ENCODE measurements at regions not wholly inside any gene's neighbourhood (a gene's known extent, or its start where the extent isn't known, plus 50 kb on each side); places are given as distances from the start of the nearest gene placed in this dataset.

DNA sequence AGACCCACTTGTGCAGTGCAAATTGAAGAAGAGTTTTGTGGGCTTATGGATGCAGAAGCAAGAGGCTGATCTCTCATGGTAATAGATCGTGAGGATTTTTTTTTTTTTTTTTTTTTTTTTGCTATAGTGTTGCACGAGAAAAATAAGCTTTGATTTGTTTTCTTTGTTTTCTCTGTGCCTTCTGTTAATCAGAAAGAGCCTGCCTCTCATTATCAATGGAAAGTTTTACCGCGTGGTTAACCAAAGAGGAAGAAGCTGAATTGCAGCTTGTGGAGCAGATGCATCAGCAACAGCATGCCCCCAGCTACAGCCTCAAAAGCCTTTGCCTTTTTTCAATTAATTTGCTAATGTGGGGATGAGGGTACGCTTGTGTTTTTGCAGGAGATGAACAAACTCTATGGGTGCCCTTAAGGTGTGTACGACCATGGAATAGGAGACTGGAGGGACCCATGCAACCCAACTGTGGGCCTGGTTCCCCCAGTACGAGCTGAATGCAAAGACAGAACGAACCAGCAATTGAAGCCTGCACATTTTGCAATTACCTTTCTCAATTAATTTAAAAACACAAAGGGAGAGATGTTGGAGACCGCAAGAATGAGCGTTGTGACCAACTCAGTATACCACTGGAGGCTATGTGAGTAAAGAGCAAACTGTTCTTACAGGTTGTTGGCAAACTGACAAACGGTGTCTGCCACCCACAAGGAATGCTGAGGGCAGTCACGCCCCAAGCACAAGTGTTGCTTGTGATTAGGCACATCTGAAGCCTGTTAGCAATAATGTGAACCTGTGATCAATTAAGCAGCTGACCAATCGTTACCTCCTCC, 58.6 kb upstream of the SPRY2 start:
- peak; percentile 76 for ATAC-seq
- peaks cover 5% of the 10 kb centered on the region for H3K36me3 Mint-ChIP-seq
- H3K27ac Mint-ChIP-seq: peak overlapping the region; percentile 71
- H3K27me3 Mint-ChIP-seq: no peaks in the 10 kb centered on the region
- no peak overlapping the region for H3K4me3 Mint-ChIP-seq
- H3K9me3 Mint-ChIP-seq: peaks cover 13% of the 10 kb centered on the region
- H3K4me1 Mint-ChIP-seq: peaks cover 35% of the 10 kb centered on the region
